RWPE2 (cell line): ENCODE measurements at regions not wholly inside any gene's neighbourhood (a gene's known extent, or its start where the extent isn't known, plus 50 kb on each side); places are given as distances from the start of the nearest gene placed in this dataset.
A peak's percentile ranks its signal among the peaks of the same experiment; 100 is the strongest.

Source experiments
- ATAC-seq: fragments of 200-7000 bp; cut with Tn5 transposase; 3 replicates; pipeline ENCODE4 v1.9.1; 2021; ENCODE audit warnings: low read depth
- DNase-seq: peaks from one replicate; pipeline ENCODE4 v3.0.0-alpha.2; 2020; ENCODE audit warnings: low spot score
- H3K27ac ChIP-seq: fragments of 450-650 bp; 2 replicates; pipeline ENCODE4 v1.5.1; 2017; ENCODE audit warnings: mild to moderate bottlenecking; ENCODE audit not compliant: poor library complexity, severe bottlenecking
- H3K27me3 ChIP-seq: fragments of 250-450 bp; sonication (Bioruptor Pico); 2 replicates; pipeline ENCODE4 v1.5.1; 2021; ENCODE audit warnings: mild to moderate bottlenecking, moderate library complexity; ENCODE audit not compliant: insufficient read depth, poor library complexity, severe bottlenecking
- H3K36me3 ChIP-seq: fragments of 250-450 bp; sonication (Bioruptor Pico); 2 replicates; pipeline ENCODE4 v1.5.1; 2020; ENCODE audit warnings: low read depth, mild to moderate bottlenecking, moderate library complexity
- H3K4me1 ChIP-seq: fragments of 250-450 bp; sonication (Bioruptor Pico); 2 replicates; pipeline ENCODE4 v1.5.1; 2021; ENCODE audit warnings: mild to moderate bottlenecking, moderate library complexity; ENCODE audit not compliant: insufficient read depth, poor library complexity, severe bottlenecking
- H3K4me3 ChIP-seq: fragments of 250-450 bp; sonication (Bioruptor Pico); 2 replicates; pipeline ENCODE4 v1.5.1; 2021; ENCODE audit warnings: mild to moderate bottlenecking, moderate library complexity; ENCODE audit not compliant: severe bottlenecking
- H3K9me3 ChIP-seq: fragments of 250-450 bp; sonication (Bioruptor Pico); 2 replicates; pipeline ENCODE4 v1.5.1; 2021; ENCODE audit warnings: mild to moderate bottlenecking, moderate library complexity; ENCODE audit not compliant: severe bottlenecking
- CTCF ChIP-seq: fragments of 450-650 bp; IDR thresholded peaks from one replicate; pipeline ENCODE4 v1.5.1; 2017; ENCODE audit warnings: mild to moderate bottlenecking, moderate library complexity; ENCODE audit not compliant: poor library complexity, severe bottlenecking

- TF ChIP-seq CTCF, result peak; percentile 14
- Histone ChIP-seq H3K27ac (no peak overlapping the region), H3K36me3 (no peaks in the 10 kb centered on the region), H3K4me3 (no peak overlapping the region), H3K27me3 (no peaks in the 10 kb centered on the region), H3K9me3 (peaks cover 2% of the 10 kb centered on the region), H3K4me1 (peaks cover 20% of the 10 kb centered on the region)
- DNase-seq, result no peak
- no peak for ATAC-seq
Observed at GRCh38 chr13:33692531-33692930, 125.4 kb upstream of the RFC3 start.

- no peaks in the 10 kb centered on the region for H3K27me3 ChIP-seq
Observed at GRCh38 chr13:33694546-33694945, 123.4 kb upstream of the RFC3 start.

GRCh38 chr13:33696530-33696929 is 121.4 kb upstream of the RFC3 start:
- H3K9me3 ChIP-seq, result peaks cover 2% of the 10 kb centered on the region
- DNase-seq (no peak), ATAC-seq (no peak)
- no peaks in the 10 kb centered on the region for H3K27me3 ChIP-seq
- peaks cover 32% of the 10 kb centered on the region for H3K4me1 ChIP-seq
- H3K27ac ChIP-seq, result peak overlapping the region; percentile 82
- no peak for TF ChIP-seq CTCF
- H3K36me3 ChIP-seq, result no peaks in the 10 kb centered on the region
- H3K4me3 ChIP-seq, result no peak overlapping the region

More at GRCh38 chr13:33694546-33694945, 123.4 kb upstream of the RFC3 start:
- Histone ChIP-seq H3K4me3 (no peak overlapping the region), H3K27ac (no peak overlapping the region), H3K4me1 (peaks cover 32% of the 10 kb centered on the region), H3K36me3 (no peaks in the 10 kb centered on the region), H3K9me3 (peaks cover 2% of the 10 kb centered on the region)
- no peak for ATAC-seq
- DNase-seq, result no peak
- TF ChIP-seq CTCF, result no peak

GRCh38 chr13:33697926-33698325 is 120.0 kb upstream of the RFC3 start:
- no peak for TF ChIP-seq CTCF
- H3K9me3 ChIP-seq, result no peaks in the 10 kb centered on the region
- no peaks in the 10 kb centered on the region for H3K27me3 ChIP-seq
- ATAC-seq (no peak), DNase-seq (no peak)
- no peak overlapping the region for H3K4me3 ChIP-seq
- no peaks in the 10 kb centered on the region for H3K36me3 ChIP-seq
- peaks cover 26% of the 10 kb centered on the region for H3K4me1 ChIP-seq
- peak overlapping the region; percentile 82 for H3K27ac ChIP-seq

- H3K9me3 ChIP-seq, result peaks cover 4% of the 10 kb centered on the region
- H3K36me3 ChIP-seq, result no peaks in the 10 kb centered on the region
- H3K4me1 ChIP-seq, result no peaks in the 10 kb centered on the region
- no peak overlapping the region for H3K27ac ChIP-seq
- ATAC-seq (no peak), DNase-seq (no peak)
- TF ChIP-seq CTCF, result no peak
- H3K27me3 ChIP-seq, result no peaks in the 10 kb centered on the region
- no peak overlapping the region for H3K4me3 ChIP-seq
Observed at GRCh38 chr13:33707449-33707848, 110.5 kb upstream of the RFC3 start.
